DOHH2 (cell line): ENCODE measurements at regions not wholly inside any gene's neighbourhood (a gene's known extent, or its start where the extent isn't known, plus 50 kb on each side); places are given as distances from the start of the nearest gene placed in this dataset.

Experiments used
- EZH2phosphoT487 ChIP-seq: fragments of 200-600 bp; sonication (generic); IDR thresholded peaks from 2 replicates; pipeline ENCODE4 v1.6.1; 2017; ENCODE audit warnings: borderline replicate concordance, mild to moderate bottlenecking, antibody characterized with exemption, low read length, moderate library complexity, mixed read lengths
- TF ChIP-seq, protein P1 (sequence below): fragments of 200-600 bp; sonication (generic); IDR thresholded peaks from one replicate; pipeline ENCODE4 v1.5.1; 2014; ENCODE audit warnings: antibody characterized with exemption, mild to moderate bottlenecking, low read depth, low read length; ENCODE audit not compliant: poor library complexity, severe bottlenecking

DNA sequence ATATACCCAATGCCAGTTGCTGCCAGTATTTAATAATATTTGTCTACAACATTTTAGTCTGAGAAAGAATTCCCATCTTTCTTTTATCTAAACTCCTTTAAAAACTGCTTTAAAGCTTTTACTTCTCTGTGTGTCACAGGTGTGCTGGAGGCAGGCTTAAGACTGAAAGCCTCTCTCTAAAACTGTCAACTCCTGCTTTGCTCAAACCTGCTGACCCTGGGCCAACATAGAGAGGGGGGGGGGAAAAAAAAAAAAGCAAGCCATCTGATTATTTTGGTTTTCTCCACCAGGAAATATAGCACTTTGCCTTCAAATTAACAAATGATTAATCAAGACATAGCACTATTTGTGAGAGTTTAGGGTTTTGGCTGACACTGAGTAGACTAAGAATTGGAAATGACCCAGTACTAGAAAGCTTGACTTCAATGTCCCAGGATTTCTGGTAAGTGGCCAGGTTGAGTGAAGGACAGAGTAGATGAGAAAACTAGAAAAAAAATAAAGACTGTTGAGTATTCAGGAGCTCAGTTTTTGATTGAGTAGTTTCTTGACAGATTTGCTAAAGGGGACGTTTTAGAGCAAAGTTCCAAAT lies 357.0 kb upstream of the FLRT2 start:
- TF ChIP-seq, protein P1, sequence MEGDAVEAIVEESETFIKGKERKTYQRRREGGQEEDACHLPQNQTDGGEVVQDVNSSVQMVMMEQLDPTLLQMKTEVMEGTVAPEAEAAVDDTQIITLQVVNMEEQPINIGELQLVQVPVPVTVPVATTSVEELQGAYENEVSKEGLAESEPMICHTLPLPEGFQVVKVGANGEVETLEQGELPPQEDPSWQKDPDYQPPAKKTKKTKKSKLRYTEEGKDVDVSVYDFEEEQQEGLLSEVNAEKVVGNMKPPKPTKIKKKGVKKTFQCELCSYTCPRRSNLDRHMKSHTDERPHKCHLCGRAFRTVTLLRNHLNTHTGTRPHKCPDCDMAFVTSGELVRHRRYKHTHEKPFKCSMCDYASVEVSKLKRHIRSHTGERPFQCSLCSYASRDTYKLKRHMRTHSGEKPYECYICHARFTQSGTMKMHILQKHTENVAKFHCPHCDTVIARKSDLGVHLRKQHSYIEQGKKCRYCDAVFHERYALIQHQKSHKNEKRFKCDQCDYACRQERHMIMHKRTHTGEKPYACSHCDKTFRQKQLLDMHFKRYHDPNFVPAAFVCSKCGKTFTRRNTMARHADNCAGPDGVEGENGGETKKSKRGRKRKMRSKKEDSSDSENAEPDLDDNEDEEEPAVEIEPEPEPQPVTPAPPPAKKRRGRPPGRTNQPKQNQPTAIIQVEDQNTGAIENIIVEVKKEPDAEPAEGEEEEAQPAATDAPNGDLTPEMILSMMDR: no peak
- TF ChIP-seq EZH2phosphoT487: no peak
